ENCODE measurements at regions not wholly inside any gene's neighbourhood (a gene's known extent, or its start where the extent isn't known, plus 50 kb on each side); places are given as distances from the start of the nearest gene placed in this dataset.

DNA sequence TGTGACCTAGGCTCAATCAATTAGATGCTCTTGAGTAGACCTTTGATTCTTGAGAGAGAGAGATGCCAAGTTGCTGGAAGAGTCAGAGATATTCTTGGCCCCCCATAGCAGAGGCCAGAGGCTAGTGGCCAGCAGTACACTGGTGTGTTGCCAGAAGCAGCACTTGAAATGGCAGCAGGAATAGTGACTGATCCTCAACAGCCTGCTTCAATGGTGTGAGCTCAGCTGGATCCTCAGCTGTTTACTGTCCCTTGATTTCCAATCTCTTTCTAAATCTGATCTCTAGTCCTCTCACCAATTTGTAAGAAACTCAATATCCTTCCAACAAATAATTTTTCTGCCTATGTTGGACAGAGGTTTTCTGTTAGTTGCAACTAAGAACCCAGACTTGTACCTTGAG, 170.3 kb upstream of the CCDC54 start:
- TF ChIP-seq ZFX (IDR thresholded peaks at IDR 0.05; ENCODE audit: borderline replicate concordance), result no peak
- TF ChIP-seq, protein P1, sequence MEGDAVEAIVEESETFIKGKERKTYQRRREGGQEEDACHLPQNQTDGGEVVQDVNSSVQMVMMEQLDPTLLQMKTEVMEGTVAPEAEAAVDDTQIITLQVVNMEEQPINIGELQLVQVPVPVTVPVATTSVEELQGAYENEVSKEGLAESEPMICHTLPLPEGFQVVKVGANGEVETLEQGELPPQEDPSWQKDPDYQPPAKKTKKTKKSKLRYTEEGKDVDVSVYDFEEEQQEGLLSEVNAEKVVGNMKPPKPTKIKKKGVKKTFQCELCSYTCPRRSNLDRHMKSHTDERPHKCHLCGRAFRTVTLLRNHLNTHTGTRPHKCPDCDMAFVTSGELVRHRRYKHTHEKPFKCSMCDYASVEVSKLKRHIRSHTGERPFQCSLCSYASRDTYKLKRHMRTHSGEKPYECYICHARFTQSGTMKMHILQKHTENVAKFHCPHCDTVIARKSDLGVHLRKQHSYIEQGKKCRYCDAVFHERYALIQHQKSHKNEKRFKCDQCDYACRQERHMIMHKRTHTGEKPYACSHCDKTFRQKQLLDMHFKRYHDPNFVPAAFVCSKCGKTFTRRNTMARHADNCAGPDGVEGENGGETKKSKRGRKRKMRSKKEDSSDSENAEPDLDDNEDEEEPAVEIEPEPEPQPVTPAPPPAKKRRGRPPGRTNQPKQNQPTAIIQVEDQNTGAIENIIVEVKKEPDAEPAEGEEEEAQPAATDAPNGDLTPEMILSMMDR (IDR thresholded peaks at IDR 0.05), result no peak
- H3K27ac ChIP-seq, result no peak overlapping the region

- no peak overlapping the region for H3K27ac ChIP-seq
- no peak for TF ChIP-seq ZFX (IDR thresholded peaks at IDR 0.05; ENCODE audit: borderline replicate concordance)
- TF ChIP-seq, protein P1 (IDR thresholded peaks at IDR 0.05), result no peak
These were observed 169.1 kb upstream of the CCDC54 start for GRCh38 chr3:107208100-107208499.

DNA sequence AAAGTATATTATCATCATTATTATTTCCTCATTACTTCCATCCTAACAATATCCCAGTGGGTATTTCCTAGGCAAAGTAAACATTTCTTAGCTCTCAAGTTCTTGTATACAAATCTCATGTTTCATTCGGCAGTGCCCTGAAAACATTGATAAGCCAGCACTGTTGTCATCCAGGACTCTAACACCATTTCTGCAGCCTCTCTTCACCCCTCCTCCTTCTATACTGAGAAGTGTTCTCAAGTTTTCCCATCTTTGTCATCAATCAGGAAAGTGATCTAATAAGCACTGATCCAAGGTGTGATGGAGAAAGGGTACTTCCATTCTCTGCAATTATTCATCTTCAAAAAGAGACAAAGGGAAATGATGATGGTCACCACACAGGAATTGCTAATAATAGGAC, 168.4 kb upstream of the CCDC54 start:
- TF ChIP-seq, protein P1 (IDR thresholded peaks at IDR 0.05), result no peak
- no peak for TF ChIP-seq ZFX (IDR thresholded peaks at IDR 0.05; ENCODE audit: borderline replicate concordance)
- H3K27ac ChIP-seq, result no peak overlapping the region

DNA sequence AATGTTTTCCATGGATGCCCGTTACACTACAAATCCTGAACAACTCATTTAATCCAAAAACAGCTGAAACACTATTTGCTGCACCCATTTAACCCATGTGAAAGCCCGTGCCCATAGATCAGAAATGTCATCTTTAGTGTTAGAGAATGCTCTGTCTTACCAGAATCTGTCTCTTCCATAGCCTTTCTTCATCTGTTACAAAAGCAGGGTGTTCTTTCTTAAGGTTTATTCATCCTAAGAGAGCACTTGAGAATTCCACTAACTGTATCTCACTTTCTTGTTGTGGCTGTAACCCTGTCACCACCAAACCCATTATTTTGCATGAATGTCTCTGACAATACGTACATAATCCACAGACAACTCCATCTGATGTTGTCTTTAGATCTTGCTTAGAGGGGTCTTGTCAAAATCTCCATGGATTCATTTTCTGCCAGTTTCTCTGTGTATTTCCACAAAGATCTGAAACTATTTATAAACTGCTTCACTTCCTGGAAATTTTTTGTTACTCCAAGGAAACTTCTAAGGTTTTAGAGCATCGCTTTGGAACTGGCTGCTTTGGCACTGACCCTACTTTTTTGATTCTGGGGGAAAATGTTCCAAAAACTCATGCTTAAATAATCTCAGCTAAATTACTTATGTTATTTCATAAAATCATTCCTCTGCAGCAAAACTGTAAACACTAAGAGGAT, 167.8 kb upstream of the CCDC54 start:
- TF ChIP-seq, protein P1 (IDR thresholded peaks at IDR 0.05), result no peak
- TF ChIP-seq ZFX (IDR thresholded peaks at IDR 0.05; ENCODE audit: borderline replicate concordance), result no peak
- no peak overlapping the region for H3K27ac ChIP-seq

- TF ChIP-seq ZFX (IDR thresholded peaks at IDR 0.05; ENCODE audit: borderline replicate concordance), result no peak
- TF ChIP-seq, protein P1 (IDR thresholded peaks at IDR 0.05), result no peak
- H3K27ac ChIP-seq, result no peak overlapping the region
These were observed 165.6 kb upstream of the CCDC54 start for GRCh38 chr3:107211608-107212007.

DNA sequence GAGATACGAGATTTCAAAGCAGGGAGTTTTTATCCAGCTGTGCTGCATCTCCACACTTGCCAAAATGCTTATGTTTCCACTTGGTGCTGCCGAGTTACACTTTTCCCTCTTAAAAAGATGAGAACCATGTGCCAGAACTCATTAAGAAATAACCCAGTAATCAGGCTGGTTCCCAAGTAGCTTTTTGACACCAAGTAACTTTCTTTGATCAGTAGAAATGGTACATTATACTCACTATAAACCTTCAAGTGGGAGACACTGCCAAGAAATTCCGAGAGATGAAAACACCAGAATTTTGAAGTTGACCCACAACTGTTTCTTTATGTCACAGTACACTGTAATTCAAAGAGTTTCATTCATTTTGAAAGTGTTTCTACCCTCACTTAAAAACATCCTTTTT, 164.6 kb upstream of the CCDC54 start:
- TF ChIP-seq, protein P1 (IDR thresholded peaks at IDR 0.05), result no peak
- no peak for TF ChIP-seq ZFX (IDR thresholded peaks at IDR 0.05; ENCODE audit: borderline replicate concordance)
- H3K27ac ChIP-seq, result no peak overlapping the region

GRCh38 chr3:107213044-107213669, 164.1 kb upstream of the CCDC54 start:
- H3K27ac ChIP-seq, result no peak overlapping the region
- TF ChIP-seq, protein P1 (IDR thresholded peaks at IDR 0.05), result no peak
- no peak for TF ChIP-seq ZFX (IDR thresholded peaks at IDR 0.05; ENCODE audit: borderline replicate concordance)

Measured in 22Rv1 (cell line).